LNCAP (cell line): ENCODE measurements at regions not wholly inside any gene's neighbourhood (a gene's known extent, or its start where the extent isn't known, plus 50 kb on each side); places are given as distances from the start of the nearest gene placed in this dataset.

Experiments
- TF ChIP-seq, protein P1 (sequence below): fragments of 450-650 bp; IDR thresholded peaks from 2 replicates; pipeline ENCODE4 v1.5.1; 2017; ENCODE audit warnings: mild to moderate bottlenecking

DNA sequence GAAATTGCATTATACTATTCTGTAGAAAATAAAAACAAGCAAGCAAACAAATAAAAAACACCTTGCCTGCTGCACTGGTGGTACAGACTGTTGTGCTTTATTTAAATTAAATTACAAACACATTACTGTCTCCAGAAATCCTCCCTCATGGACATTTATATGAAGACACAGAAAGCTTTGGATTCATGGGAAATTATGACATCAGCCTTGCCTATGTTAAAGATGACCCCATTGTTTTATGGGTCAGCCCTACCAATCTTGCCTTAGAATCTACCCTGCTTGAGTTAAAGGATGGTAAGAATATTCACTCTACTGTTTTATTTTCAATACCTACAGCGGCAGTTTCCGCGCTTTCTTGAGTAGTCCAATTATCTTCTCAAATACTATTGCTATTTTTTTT lies 1379.9 kb downstream of the TECRL start:
- TF ChIP-seq, protein P1, sequence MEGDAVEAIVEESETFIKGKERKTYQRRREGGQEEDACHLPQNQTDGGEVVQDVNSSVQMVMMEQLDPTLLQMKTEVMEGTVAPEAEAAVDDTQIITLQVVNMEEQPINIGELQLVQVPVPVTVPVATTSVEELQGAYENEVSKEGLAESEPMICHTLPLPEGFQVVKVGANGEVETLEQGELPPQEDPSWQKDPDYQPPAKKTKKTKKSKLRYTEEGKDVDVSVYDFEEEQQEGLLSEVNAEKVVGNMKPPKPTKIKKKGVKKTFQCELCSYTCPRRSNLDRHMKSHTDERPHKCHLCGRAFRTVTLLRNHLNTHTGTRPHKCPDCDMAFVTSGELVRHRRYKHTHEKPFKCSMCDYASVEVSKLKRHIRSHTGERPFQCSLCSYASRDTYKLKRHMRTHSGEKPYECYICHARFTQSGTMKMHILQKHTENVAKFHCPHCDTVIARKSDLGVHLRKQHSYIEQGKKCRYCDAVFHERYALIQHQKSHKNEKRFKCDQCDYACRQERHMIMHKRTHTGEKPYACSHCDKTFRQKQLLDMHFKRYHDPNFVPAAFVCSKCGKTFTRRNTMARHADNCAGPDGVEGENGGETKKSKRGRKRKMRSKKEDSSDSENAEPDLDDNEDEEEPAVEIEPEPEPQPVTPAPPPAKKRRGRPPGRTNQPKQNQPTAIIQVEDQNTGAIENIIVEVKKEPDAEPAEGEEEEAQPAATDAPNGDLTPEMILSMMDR, result no peak

DNA sequence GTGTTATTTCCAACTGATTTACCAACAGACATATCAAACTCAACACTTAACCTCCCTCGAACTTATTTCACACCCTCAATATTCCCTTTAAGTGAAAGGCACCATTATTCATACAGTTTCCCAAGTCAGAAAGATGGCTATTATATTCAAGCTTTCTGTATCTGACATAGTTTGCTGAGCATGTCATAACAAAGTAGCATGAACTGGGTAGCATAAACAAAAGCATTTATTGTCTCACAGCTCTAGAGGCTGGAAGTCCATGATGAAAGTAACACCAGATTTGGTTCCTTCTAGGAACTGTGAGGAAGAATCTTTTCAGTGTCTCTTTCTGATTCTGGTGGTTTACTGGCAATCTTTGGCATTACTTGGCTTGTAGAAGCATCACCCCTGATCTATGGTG lies 1388.6 kb downstream of the TECRL start:
- TF ChIP-seq, protein P1, result no peak

DNA sequence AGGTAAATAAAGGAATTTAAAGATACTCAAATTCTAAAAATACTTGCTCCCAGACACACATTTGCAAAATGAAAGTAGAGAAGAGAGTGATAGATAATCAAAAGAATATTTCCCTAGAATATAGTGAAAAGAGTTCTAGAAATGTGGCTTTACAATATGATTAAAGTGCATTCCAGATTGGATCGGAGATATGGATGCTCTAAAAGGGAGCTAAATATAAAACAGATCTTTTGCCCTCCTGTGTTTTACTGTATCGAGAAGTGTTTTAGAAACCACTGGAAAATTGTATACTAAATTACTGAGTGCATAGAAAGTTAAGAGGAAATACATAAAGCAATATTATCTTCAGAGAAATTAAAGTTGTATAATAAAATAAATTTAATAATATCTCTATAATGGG lies 1392.0 kb downstream of the TECRL start:
- TF ChIP-seq, protein P1, result no peak

DNA sequence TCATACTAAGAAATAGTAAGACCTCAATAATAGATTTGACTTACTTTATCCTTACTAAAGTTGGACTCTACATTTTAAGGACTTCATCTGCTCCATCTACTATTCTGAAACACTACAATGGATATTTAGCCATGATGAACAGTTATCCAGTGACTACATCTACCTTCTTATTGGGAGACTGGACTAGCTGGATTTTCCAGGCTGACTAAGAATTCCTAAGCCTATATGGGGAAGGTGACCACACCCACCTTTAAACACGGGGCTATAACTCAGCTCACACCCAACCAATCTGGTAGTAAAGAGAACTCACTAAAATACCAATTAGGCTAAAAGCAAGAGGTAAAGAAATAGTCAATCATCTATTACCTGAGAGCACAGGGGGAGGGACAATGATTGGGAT lies 1438.4 kb downstream of the TECRL start:
- TF ChIP-seq, protein P1, result no peak

DNA sequence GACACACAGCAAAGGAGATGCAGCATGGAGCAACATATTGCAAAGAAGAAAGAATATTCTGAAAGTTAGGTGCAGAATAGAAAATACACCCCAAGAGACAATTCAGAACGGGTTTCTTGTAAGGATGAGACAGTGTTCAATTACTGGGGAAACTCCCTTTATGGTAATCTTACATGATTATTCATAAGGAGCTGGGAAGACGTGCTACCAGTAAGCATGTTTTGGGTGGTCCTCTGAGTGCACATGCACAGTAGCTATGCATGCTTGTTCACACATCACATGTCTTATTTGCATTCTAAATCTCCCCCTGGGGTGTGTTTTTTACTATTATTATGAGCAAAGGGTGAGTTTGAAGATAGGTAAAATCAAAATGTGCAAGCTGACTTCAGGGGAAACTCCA lies 1448.8 kb downstream of the TECRL start:
- TF ChIP-seq, protein P1, result no peak

DNA sequence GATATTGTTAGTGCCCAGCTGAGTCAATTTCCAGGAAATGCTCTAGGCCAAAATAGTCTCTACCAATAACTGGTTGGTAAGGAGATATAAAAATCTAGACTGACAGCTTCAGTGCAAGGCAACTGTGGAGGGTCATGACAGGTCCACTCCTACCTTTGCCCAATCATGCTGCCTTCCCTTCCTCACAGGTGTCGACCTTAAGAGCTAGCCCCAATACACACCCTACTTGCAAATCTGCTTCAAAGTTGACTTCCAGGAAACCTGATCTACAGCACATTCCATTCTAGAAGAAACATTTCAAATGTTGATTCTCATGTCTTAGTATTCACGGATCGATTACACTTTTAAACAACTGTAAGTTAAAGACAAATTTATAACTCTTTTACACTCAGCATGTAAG lies 1455.5 kb downstream of the TECRL start:
- TF ChIP-seq, protein P1, result no peak

DNA sequence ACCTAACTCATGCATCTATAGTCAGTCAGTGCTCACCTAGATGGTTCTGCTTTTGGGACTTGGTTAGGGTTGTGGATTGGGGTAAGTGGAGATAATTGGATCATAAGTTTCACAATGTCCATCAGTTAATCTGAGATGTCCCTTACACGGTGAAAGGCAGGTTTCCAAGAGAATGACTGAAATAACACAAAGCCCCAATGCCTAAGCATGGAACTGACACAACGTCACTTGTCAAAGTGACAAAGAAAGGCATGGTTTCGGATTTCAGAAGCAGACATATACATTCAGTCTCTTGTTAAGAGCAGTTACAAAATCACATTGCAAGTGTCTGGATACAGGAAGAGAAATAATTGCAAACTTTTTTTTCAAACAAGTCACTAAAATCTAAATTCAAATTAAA lies 1456.9 kb downstream of the TECRL start:
- TF ChIP-seq, protein P1, result no peak

DNA sequence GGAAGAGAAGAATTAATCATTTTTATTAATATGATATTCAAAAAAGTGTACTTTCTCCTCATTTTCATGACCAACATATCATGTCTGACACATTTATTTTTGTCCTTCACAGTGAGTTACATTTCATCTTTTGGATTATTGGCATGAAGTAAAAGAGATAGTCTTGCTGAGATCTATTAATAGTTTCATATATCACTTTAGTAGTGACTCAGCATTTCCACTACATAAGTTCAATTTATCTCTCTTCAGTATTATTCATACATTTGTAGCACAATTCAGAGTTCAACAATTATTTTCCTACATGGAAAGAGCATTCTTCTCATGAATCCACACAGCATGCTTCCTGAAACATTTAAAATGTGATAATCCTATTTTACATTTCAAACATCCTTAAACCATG lies 1461.1 kb downstream of the TECRL start:
- TF ChIP-seq, protein P1, result no peak
